ENCODE measurements at regions not wholly inside any gene's neighbourhood (a gene's known extent, or its start where the extent isn't known, plus 50 kb on each side); places are given as distances from the start of the nearest gene placed in this dataset.

DNA sequence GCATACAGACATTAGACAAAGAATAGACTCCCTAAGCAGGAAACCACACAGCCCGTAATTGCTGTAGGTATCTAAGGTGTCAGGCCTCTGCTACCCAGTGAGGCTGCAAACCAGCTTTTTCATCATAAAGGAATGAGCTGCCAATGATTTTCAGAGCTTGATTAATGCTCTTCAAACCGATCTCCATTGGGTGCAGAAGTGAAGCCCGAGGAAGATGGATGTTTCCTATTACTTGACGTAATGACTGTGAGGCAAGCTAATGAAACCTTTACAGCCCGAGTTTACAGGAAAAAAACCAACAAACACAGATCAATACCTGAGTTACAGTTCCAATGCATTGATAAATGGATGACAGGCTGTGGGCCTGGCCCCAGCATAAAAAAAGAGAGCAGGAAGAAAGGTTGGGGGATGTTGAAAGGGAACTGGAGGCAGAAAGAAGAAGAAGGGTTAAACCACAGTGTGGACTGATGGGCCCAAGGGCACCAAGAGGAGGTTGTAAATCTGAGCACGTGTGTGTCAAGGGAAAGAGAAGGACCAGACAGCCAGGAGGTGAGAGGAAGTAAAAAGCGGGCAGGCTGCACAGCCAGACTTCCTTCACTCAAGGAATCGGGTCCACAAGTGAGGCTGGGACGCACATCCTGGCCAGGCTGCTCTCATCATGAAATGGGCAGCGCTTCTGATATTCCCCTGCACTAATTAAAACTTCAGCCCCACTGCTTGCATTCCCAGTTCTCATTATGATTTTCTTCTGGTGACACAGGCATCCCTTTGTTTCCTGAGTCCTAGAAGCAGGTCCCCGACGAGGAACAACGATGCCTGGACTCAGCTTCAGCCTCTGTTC, 70.6 kb upstream of the NTM start:
- no peak for DNase-seq (ENCODE audit: low spot score)

DNA sequence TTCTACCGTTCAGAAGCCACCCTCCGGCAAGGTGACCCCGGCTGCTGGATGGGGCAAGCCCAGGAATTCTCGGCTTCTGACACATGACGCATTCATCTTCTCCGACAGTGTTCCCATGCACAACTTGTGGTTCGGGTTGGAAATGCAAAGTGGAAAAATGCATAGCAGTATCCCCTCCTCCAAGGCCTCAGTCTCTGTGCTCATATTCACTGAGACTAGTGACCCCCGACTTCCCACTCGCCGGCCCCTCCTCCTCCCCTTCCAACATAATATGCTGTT, 70.0 kb upstream of the NTM start:
- no peak for DNase-seq (ENCODE audit: low spot score)

DNA sequence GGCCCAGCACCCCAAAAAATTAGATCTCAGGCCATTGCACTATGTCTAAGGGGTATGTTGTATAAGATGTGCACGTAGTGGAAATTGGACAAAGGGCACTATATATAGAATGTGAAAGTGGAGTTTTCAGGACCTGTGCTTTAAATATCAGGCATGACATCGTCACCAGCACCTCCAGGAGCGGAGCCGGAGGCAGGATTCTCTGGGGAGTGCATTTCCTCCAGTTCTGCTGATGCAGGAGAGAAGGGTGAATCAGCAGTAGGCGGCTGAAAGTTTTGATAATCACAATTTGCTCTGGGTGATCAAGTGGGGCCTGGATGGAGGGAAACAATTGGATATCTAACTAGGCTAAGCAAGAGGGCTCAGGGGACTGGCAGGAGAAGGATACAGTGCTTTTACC, 69.1 kb upstream of the NTM start:
- DNase-seq (ENCODE audit: low spot score): no peak

DNA sequence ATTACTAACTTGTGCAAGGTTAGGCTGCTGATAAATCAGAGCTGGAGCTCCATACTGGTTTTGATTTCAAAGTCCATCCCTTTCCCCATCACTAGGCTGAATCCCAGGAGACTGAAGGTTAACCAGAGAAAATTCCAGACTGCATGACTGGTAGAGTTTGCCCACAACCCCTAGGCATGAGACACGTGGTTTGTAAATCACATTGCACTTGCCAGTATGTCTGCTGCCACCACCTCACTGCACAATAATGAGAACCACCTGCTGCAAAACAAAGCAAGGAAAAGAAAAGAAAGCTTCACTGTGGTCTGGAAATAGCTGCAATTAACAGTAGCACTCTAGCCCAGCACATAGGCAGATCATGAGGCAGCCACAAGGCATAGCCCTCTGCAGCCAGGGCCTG, 67.6 kb upstream of the NTM start:
- no peak for DNase-seq (ENCODE audit: low spot score)

DNA sequence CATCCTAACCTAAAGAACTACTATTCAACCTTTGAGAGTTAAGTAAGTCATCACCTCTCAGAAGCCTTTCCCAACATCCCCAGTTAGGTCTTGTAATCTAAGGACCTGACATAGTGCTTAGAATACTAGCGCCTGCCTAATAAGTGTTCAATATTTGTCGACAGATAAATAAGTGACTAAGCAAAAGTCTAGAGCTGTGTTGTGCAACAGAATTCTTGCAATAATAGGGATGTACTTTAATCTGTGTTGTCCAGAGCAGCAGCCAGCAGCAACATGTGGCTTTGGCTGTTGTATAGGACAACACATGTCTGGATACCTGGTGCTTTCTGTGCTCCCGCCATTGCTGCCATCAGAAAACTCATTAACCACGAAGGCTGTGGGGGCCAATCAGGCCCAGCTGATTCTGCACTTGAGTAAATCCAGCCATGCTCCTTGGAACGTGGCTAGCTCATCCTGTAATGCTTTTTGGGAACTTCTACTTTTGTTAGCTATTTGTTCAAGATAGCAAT, 66.8 kb upstream of the NTM start:
- no peak for DNase-seq (ENCODE audit: low spot score)

DNA sequence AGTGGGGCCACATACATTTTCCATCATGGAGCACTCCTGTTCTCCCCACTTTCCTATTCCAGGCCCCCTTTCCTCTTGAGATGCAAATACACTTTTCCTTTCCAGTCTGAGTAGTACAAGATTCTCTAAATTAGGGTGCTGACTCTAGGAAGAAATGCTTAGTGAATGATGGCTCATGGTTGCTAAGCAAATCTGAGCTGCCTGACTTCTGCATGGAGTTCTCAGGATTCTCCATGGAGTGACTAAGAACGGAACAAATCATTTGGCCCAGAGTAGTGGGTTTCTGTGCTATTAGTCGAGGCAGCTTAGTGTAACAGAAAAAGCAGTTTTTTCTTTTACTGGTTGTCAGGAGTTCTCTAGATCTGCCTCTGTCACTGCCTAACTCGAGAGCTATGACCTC, 65.4 kb upstream of the NTM start:
- DNase-seq (ENCODE audit: low spot score): no peak

DNA sequence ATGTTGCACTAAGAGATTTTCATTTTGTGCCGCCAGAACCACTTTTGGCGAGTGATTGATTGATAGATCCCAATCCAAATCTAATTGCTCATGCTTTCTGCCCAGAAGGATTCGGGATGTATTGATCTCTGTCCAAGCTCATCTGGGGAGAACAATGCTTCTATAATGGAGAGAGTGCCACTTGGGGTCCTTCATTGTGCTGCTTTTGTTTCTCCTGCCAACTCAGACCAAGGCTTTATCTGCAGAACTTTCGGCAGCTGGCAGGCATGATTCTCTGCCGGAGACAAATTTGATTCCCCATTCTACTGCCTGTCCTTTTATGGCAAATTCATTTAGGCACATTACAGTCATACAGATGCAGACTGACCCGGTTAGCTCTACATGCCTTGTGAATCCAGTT, 62.9 kb upstream of the NTM start:
- no peak for DNase-seq (ENCODE audit: low spot score)

DNA sequence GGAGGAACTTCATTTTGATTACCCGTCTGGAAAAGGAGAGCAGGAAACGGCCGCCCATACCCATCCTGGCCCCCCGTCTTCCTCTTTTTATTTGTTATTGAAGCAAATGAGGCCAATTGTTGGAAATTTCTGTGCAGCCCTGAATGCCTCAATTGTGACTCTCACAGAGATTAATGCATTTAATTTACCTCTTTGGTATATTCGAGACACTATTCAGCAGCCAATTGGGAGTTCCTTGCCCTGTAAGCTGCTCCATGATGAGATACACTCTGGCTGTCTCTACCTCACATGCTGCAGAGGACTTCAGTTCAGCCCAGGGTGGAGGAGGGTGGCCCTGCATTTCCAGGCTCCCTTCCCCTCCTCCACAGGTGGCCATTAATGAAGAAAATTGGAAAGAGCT, 60.6 kb upstream of the NTM start:
- no peak for DNase-seq (ENCODE audit: low spot score)

DNA sequence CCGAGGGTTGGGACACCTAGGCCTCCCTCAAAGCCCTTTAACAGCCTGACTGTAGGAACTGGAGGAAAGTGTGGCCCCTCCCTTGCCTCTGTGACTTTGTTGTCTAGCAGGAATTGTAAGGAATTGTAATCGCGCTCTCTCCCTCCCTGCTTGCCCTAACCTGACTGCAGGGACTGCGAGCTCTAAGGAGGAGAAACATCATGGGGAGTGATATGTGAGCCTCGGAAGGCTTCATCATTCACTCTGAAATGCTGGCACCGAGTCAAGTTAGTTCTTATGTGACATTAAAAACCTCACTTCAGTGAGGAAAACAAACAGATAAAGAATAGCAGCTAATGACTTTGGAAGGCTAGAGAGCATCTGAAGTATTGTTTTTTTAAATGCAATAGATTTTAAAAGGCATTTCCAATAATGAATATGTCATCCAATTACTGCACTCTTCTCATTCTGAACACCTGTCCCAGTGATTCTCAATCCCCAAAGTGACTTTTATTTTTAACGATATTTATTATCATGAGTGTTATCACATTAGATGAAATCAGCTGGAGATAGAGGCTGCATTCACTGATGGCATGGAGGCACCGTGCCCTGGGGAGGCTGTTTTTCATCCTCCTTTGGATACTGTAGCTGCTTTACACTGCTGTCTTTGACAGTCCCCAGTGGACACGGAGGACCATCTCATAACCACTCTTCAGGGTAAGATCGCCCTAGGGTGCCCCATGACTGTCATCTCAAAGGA, 58.5 kb upstream of the NTM start:
- DNase-seq (ENCODE audit: low spot score): no peak

Measured in GM03348 (cell line).